ENCODE measurements at regions not wholly inside any gene's neighbourhood (a gene's known extent, or its start where the extent isn't known, plus 50 kb on each side); places are given as distances from the start of the nearest gene placed in this dataset.

- no peaks in the 10 kb centered on the region for H3K4me1 Mint-ChIP-seq
- CTCF ChIA-PET = interaction anchor here (1.7 kb wide), 1 partner anchor 11 kb away, joined by 3 read pairs; no protein-coding TSS in a partner anchor
- no peak for DNase-seq
- no peaks in the 10 kb centered on the region for H3K27me3 Mint-ChIP-seq
- POLR2A ChIA-PET = no interaction called here
- H3K36me3 Mint-ChIP-seq (ENCODE audit: low read depth) = no peaks in the 10 kb centered on the region
- H3K27ac Mint-ChIP-seq = no peak overlapping the region
- H3K4me3 Mint-ChIP-seq = no peak overlapping the region
- peaks cover 2% of the 10 kb centered on the region for H3K9me3 Mint-ChIP-seq
These were observed 264.6 kb upstream of the PROX1 start for GRCh38 chr1:213723187-213723586.

DNA sequence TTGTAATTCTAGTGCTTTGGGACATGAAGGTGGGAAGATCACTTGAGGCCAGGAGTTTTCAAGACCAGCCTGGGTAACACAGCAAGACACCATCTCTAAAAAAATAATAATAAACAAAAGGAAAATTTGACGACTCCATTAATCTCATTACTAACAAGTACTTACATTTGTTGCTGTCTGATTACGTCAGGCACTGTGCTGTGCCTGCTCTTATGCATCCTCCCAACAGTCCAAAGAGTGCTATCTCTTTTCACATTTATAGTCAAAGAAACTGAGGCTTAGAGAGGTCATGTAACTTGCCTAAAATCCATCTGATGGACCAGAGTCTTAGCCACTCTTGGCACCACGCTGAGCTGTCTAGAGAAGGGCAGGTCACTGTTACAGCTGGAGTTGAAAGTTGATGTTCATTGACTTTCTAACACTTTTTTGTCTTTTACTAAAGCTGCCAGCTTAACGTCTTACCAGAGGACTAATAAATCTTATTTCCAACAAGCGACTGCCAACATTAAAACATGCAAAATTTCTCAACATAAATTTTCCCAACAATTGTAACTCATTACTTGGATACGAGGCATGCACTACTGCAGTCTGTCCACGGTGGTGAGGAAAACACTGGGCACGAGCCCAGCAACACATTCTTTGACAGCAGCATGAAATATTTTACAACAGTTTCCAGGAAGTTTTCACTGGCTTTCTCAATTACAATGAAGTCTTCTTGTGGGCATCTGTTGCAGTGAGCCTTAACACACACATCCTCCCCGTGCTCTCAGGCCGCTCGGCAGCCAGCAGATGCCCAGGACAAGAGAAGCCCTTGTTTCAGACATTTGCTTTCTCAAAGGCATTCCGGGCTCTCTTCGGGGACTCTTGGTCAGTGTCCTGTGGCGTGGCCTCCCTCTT is 262.9 kb upstream of the PROX1 start:
- CTCF ChIA-PET = interaction anchor here (0.6 to 1.7 kb wide), 2 partner anchors 9 to 302 kb away, joined by 3 read pairs; no protein-coding TSS in a partner anchor
- H3K36me3 Mint-ChIP-seq (ENCODE audit: low read depth) = no peaks in the 10 kb centered on the region
- H3K27me3 Mint-ChIP-seq = no peaks in the 10 kb centered on the region

GRCh38 chr1:213727853-213728592 is 259.8 kb upstream of the PROX1 start:
- ChIA-PET POLR2A (no interaction called here), CTCF (no interaction called here)
- no peaks in the 10 kb centered on the region for H3K36me3 Mint-ChIP-seq (ENCODE audit: low read depth)
- no peak overlapping the region for H3K4me3 Mint-ChIP-seq
- DNase-seq = no peak
- no peaks in the 10 kb centered on the region for H3K27me3 Mint-ChIP-seq
- peaks cover 2% of the 10 kb centered on the region for H3K9me3 Mint-ChIP-seq
- no peak overlapping the region for H3K27ac Mint-ChIP-seq
- no peaks in the 10 kb centered on the region for H3K4me1 Mint-ChIP-seq

More for the DNA sequence above, 262.9 kb upstream of the PROX1 start:
- peaks cover 3% of the 10 kb centered on the region for H3K9me3 Mint-ChIP-seq
- POLR2A ChIA-PET = no interaction called here
- H3K4me3 Mint-ChIP-seq = no peak overlapping the region
- no peak for DNase-seq
- no peak overlapping the region for H3K27ac Mint-ChIP-seq
- no peaks in the 10 kb centered on the region for H3K4me1 Mint-ChIP-seq

DNA sequence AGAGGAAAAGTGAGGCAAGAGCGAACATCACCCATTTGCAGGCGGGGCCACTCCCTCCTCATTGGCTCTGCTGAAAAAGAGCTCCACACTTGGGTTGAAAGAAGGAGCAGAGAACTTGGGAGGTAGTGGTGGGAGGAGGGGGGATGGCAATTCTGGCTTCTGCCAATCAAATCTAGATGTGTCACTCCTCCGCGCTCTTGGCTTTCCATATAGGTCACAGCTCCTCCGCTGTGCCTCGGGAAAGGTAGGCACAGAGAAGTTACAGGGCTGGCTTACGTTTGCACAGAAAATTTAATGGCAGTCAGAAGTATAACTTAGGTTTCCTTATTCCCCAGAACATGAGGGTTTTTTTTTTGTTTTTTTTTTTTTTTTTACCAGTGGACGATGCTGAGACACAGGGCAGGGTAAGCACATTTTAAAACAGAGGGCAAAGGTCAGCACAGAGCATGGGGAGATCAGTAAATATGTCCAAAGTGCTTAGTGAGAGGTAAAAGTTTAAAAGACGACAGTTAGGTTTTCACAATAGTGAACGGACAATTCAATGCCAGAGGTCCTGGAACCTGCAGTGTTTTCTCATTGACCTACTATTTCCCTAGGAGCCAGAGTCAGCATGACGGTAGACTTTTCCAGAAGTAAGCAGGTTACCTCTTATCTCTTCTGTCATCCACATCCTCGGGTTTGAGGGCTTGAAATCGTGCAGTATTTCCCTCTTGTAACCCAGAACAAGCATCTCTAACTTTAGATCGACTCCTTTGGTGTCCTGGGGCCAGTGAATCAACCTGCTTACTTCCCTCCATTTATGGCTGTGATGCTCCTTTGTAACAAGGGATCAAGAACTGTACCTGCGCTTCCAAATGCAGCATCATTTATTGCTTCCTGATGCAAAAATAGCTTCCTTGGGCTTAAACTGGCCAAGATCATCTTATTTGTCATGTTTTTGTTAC is 258.9 kb upstream of the PROX1 start:
- ChIA-PET POLR2A (no interaction called here), CTCF (no interaction called here)
- Mint-ChIP-seq H3K36me3 (ENCODE audit: low read depth) (no peaks in the 10 kb centered on the region), H3K27me3 (no peaks in the 10 kb centered on the region), H3K9me3 (peaks cover 2% of the 10 kb centered on the region), H3K4me1 (no peaks in the 10 kb centered on the region), H3K27ac (no peak overlapping the region), H3K4me3 (no peak overlapping the region)
- DNase-seq = no peak

DNA sequence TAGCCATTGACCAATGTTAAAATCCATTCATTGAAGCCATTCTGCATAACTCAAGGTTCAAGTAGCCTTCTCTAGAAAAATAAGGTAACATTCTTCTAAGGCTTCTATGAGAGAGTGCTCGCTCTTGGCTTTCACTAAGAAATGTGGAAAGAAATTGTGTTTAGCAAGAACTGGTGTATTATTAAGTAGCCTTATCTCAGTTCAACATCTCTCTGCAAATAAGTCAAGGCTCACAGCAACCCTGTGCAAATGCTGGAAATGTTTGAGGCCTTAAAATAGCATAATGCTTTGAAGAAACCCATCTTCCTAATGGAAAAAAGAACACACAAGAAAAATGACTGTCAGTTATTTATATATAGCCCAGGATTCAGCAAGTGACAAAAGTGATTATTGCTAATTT is 254.1 kb upstream of the PROX1 start:
- no peaks in the 10 kb centered on the region for H3K27me3 Mint-ChIP-seq
- no peak overlapping the region for H3K27ac Mint-ChIP-seq
- ChIA-PET POLR2A (no interaction called here), CTCF (interaction anchor here (0.9 kb wide), 1 partner anchor 10 kb away, joined by 3 read pairs; no protein-coding TSS in a partner anchor)
- no peak overlapping the region for H3K4me3 Mint-ChIP-seq
- peaks cover 2% of the 10 kb centered on the region for H3K9me3 Mint-ChIP-seq
- no peak for DNase-seq
- H3K4me1 Mint-ChIP-seq = no peaks in the 10 kb centered on the region
- no peaks in the 10 kb centered on the region for H3K36me3 Mint-ChIP-seq (ENCODE audit: low read depth)

DNA sequence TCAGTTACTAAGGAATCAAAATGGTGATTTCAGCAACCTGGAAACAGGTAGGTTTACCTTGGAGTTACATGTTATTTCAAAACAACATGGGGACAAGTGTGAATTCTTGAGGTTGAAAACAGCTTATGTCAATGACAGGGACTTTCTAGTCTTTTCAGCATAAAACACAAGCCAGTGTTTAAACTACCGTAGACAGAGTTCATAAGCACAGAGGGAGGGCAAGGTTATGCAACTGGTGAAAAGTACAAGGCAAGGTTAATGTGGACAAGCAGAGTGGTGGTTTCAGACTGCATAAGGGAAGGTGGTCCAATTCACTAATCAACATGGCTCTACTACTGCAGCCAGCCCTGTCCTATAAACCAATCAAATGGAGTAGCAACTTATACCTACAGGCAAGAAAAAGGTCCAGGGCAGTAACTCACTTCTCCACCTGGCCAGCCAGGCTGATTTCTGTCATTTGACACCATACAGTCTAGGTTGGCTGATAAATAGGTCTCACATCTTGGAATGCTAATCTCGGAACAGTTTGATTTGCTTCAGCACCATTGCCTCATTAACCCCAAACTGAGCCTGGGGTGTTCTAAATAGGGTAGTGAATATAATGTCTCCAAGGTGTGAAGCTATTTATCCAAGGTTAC is 250.3 kb upstream of the PROX1 start:
- no peaks in the 10 kb centered on the region for H3K9me3 Mint-ChIP-seq
- H3K4me3 Mint-ChIP-seq = no peak overlapping the region
- POLR2A ChIA-PET = no interaction called here
- no peak overlapping the region for H3K27ac Mint-ChIP-seq
- no peaks in the 10 kb centered on the region for H3K36me3 Mint-ChIP-seq (ENCODE audit: low read depth)
- no peaks in the 10 kb centered on the region for H3K27me3 Mint-ChIP-seq
- H3K4me1 Mint-ChIP-seq = no peaks in the 10 kb centered on the region
- DNase-seq = no peak
- CTCF ChIA-PET = interaction anchor here (0.6 kb wide), 1 partner anchor 372 kb away, joined by 4 read pairs; no protein-coding TSS in a partner anchor

- Mint-ChIP-seq H3K27me3 (no peaks in the 10 kb centered on the region), H3K4me1 (no peaks in the 10 kb centered on the region), H3K27ac (no peak overlapping the region), H3K9me3 (no peaks in the 10 kb centered on the region), H3K4me3 (no peak overlapping the region), H3K36me3 (ENCODE audit: low read depth) (no peaks in the 10 kb centered on the region)
- CTCF ChIA-PET = no interaction called here
- POLR2A ChIA-PET = no interaction called here
- DNase-seq = no peak
These were observed 249.1 kb upstream of the PROX1 start for GRCh38 chr1:213738658-213739057.

DNA sequence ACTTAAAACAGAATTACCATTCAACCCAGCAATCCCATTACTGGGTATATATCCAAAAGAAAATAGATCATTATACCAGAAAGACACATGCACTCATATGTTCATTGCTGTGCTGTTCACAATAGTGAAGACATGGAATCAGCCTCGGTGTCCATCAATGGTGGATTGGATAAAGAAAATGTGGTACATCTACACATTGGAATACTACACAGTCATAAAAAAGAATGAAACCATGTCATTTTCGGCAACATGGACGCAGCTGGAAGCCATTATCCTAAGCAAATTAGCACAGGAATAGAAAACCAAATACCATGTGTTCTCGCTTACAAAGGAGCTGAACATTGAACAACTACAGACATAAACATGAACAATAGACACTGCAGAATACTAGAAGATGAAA is 244.8 kb upstream of the PROX1 start:
- ChIA-PET CTCF (no interaction called here), POLR2A (no interaction called here)
- Mint-ChIP-seq H3K9me3 (no peaks in the 10 kb centered on the region), H3K4me1 (no peaks in the 10 kb centered on the region), H3K27ac (no peak overlapping the region), H3K27me3 (no peaks in the 10 kb centered on the region), H3K36me3 (ENCODE audit: low read depth) (no peaks in the 10 kb centered on the region), H3K4me3 (no peak overlapping the region)
- DNase-seq = no peak

- ChIA-PET POLR2A (interaction anchor here (0.6 kb wide), 1 partner anchor 543 kb away, joined by 7 read pairs; no protein-coding TSS in a partner anchor), CTCF (no interaction called here)
- no peak overlapping the region for H3K4me3 Mint-ChIP-seq
- no peaks in the 10 kb centered on the region for H3K9me3 Mint-ChIP-seq
- no peak for DNase-seq
- H3K36me3 Mint-ChIP-seq (ENCODE audit: low read depth) = no peaks in the 10 kb centered on the region
- H3K4me1 Mint-ChIP-seq = no peaks in the 10 kb centered on the region
- H3K27me3 Mint-ChIP-seq = no peaks in the 10 kb centered on the region
- no peak overlapping the region for H3K27ac Mint-ChIP-seq
These were observed 243.0 kb upstream of the PROX1 start for GRCh38 chr1:213744780-213745179.

GRCh38 chr1:213745451-213745850 is 242.3 kb upstream of the PROX1 start:
- DNase-seq = no peak
- Mint-ChIP-seq H3K4me1 (no peaks in the 10 kb centered on the region), H3K9me3 (no peaks in the 10 kb centered on the region), H3K27ac (no peak overlapping the region), H3K27me3 (no peaks in the 10 kb centered on the region), H3K36me3 (ENCODE audit: low read depth) (no peaks in the 10 kb centered on the region), H3K4me3 (no peak overlapping the region)
- POLR2A ChIA-PET = no interaction called here
- CTCF ChIA-PET = no interaction called here

DNA sequence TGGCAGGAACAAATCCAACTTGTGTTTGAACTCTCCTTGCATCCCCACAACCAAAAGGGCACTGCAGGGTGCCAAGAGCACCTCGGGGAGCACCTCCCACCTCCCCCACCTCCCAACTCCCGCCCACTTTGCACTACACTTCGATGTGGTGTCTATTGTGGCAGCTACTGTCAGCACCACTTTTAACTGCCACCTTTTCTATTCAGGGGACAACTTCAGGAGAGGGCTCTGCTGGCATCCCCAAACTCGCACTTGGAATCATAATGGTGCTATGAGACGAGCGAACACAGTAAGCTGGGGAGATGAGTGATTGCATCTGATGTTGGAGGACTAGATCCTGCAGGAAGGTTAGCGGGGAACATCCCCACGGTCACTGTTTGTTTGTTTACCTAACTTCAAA is 238.2 kb upstream of the PROX1 start:
- Mint-ChIP-seq H3K4me1 (no peaks in the 10 kb centered on the region), H3K27ac (no peak overlapping the region), H3K4me3 (no peak overlapping the region), H3K9me3 (peaks cover 3% of the 10 kb centered on the region), H3K36me3 (ENCODE audit: low read depth) (no peaks in the 10 kb centered on the region), H3K27me3 (no peaks in the 10 kb centered on the region)
- ChIA-PET CTCF (interaction anchor here (0.8 kb wide), 1 partner anchor 11 kb away, joined by 3 read pairs; no protein-coding TSS in a partner anchor), POLR2A (no interaction called here)
- DNase-seq = no peak

Data from activated CD4-positive, alpha-beta T cell treated with anti-CD3 and anti-CD28 coated beads, Interleukin-2, amount 10 ng/mL, durations not matched to agents 7 days and 5 days (primary cell).